ENCODE measurements at regions not wholly inside any gene's neighbourhood (a gene's known extent, or its start where the extent isn't known, plus 50 kb on each side); places are given as distances from the start of the nearest gene placed in this dataset.

DNA sequence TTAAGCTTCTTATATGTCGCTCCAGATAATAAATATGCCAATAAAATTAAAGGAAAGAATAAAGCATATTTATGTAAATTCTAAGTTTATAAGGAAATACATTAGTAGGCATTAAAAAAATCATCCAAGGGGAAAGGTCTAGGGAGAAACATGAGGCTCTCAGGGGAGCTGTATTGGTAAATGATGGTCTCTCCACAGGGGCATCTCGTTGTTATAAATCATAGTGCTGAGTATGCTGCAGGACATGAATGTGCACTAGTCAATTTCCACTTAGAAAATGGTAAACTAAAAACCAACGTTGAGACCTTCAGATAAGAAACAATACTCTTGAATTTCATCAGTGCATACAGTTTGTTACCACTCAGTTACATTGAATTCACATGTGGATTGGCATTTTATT is 194.0 kb upstream of the AHR start:
- TF ChIP-seq EZH2 (IDR thresholded peaks at IDR 0.05; ENCODE audit: borderline replicate concordance, insufficient read depth, low read depth, low read length, poor library complexity, severe bottlenecking) = no peak
- TF ChIP-seq, protein P1, sequence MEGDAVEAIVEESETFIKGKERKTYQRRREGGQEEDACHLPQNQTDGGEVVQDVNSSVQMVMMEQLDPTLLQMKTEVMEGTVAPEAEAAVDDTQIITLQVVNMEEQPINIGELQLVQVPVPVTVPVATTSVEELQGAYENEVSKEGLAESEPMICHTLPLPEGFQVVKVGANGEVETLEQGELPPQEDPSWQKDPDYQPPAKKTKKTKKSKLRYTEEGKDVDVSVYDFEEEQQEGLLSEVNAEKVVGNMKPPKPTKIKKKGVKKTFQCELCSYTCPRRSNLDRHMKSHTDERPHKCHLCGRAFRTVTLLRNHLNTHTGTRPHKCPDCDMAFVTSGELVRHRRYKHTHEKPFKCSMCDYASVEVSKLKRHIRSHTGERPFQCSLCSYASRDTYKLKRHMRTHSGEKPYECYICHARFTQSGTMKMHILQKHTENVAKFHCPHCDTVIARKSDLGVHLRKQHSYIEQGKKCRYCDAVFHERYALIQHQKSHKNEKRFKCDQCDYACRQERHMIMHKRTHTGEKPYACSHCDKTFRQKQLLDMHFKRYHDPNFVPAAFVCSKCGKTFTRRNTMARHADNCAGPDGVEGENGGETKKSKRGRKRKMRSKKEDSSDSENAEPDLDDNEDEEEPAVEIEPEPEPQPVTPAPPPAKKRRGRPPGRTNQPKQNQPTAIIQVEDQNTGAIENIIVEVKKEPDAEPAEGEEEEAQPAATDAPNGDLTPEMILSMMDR (IDR thresholded peaks at IDR 0.05) = no peak

Measured in B cell (primary cell).